ENCODE measurements at regions not wholly inside any gene's neighbourhood (a gene's known extent, or its start where the extent isn't known, plus 50 kb on each side); places are given as distances from the start of the nearest gene placed in this dataset.

DNA sequence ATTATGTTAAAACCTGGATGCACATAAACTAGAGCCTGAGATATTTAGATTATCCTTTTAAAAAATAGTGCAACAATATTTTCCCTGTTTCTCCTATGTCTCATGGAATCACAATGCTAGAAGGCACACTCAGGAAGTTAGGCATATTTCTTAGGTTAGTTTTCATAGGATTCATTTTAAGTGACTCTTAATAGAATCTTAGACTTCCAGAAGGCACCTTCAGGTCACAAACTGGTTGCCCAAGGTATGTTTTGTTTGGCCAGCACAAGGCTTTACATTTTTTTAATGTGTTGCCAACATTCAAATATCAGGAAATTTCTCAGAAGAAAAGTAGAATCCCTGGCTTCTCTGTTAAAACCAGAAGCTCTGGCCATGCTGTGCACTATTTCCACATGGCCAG is 129.3 kb downstream of the LNPK start:
- in situ Hi-C loops (cut with HindIII; ENCODE audit: low pct_unique_long_range_greater_than_20kb, low sequenced_read_pairs) = no loop called here
- no peak for DNase-seq (ENCODE audit: low read depth in 1 of 2, low spot score in 1 of 2)
- TF ChIP-seq JUND (IDR thresholded peaks at IDR 0.05; ENCODE audit: low read depth) = no peak

- in situ Hi-C loops (cut with HindIII; ENCODE audit: low pct_unique_long_range_greater_than_20kb, low sequenced_read_pairs) = no loop called here
Observed at GRCh38 chr2:175872005-175872348, 130.1 kb downstream of the LNPK start.

GRCh38 chr2:175871331-175872004 is 130.6 kb downstream of the LNPK start:
- DNase-seq (ENCODE audit: low read depth in 1 of 2, low spot score in 1 of 2) = no peak
- in situ Hi-C loops (cut with HindIII; ENCODE audit: low pct_unique_long_range_greater_than_20kb, low sequenced_read_pairs) = no loop called here
- TF ChIP-seq JUND (IDR thresholded peaks at IDR 0.05; ENCODE audit: low read depth) = no peak

More at GRCh38 chr2:175872005-175872348, 130.1 kb downstream of the LNPK start:
- DNase-seq (ENCODE audit: low read depth in 1 of 2, low spot score in 1 of 2) = no peak
- TF ChIP-seq JUND (IDR thresholded peaks at IDR 0.05; ENCODE audit: low read depth) = no peak

GRCh38 chr2:175865716-175866115 is 136.4 kb downstream of the LNPK start:
- in situ Hi-C loops (cut with HindIII; ENCODE audit: low pct_unique_long_range_greater_than_20kb, low sequenced_read_pairs) = no loop called here
- TF ChIP-seq JUND (IDR thresholded peaks at IDR 0.05; ENCODE audit: low read depth) = no peak
- no peak for DNase-seq (ENCODE audit: low read depth in 1 of 2, low spot score in 1 of 2)

- in situ Hi-C loops (cut with HindIII; ENCODE audit: low pct_unique_long_range_greater_than_20kb, low sequenced_read_pairs) = no loop called here
- TF ChIP-seq JUND (IDR thresholded peaks at IDR 0.05; ENCODE audit: low read depth) = no peak
- peak in 1 of 2 experiments; percentile 13 for DNase-seq (ENCODE audit: low read depth in 1 of 2, low spot score in 1 of 2)
Observed at GRCh38 chr2:175864137-175864850, 137.8 kb downstream of the LNPK start.

DNA sequence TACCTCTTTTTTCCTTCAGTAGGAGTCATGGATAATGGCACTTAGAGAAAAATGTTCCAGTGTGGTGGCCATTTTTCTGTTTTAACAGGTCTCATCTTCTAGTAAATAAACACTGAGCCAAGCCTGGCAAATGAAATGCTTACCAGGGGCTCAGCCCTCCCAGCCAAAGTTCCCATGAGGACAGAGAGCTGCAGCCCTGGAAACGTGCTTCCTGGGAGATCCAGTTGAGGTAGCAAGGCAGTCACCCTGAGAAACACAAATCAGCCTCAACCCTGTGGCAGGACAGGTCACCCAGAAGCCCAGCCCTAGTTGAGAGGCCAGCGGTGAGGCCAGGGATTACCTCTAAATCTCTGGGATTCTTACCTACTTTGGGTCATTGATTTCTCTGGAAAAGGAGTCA is 140.1 kb downstream of the LNPK start:
- in situ Hi-C loops (cut with HindIII; ENCODE audit: low pct_unique_long_range_greater_than_20kb, low sequenced_read_pairs) = no loop called here
- no peak for TF ChIP-seq JUND (IDR thresholded peaks at IDR 0.05; ENCODE audit: low read depth)
- no peak for DNase-seq (ENCODE audit: low read depth in 1 of 2, low spot score in 1 of 2)

GRCh38 chr2:175855794-175856453 is 146.1 kb downstream of the LNPK start:
- no peak for DNase-seq (ENCODE audit: low read depth in 1 of 2, low spot score in 1 of 2)
- in situ Hi-C loops (cut with HindIII; ENCODE audit: low pct_unique_long_range_greater_than_20kb, low sequenced_read_pairs) = no loop called here
- TF ChIP-seq JUND (IDR thresholded peaks at IDR 0.05; ENCODE audit: low read depth) = no peak

DNA sequence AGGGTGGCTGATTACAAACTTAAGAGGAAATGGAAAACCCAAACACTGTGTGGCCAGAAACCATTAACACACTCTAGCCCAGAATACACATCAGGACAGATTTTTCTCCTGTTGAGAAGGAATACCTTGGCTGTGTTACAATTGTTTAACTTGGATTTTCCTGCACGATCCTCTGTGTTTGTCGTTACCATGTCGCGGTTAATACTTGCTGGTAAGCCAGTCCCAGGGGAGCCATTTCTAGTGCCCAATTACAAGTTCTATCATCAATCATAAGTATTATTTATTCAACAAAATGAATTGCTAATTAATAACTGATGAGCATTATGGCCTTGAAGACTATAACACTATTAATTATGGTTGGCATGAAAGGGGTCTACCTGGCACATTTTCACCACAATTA is 146.8 kb downstream of the LNPK start:
- DNase-seq (ENCODE audit: low read depth in 1 of 2, low spot score in 1 of 2) = no peak
- in situ Hi-C loops (cut with HindIII; ENCODE audit: low pct_unique_long_range_greater_than_20kb, low sequenced_read_pairs) = no loop called here
- no peak for TF ChIP-seq JUND (IDR thresholded peaks at IDR 0.05; ENCODE audit: low read depth)

- TF ChIP-seq JUND (IDR thresholded peaks at IDR 0.05; ENCODE audit: low read depth) = no peak
- in situ Hi-C loops (cut with HindIII; ENCODE audit: low pct_unique_long_range_greater_than_20kb, low sequenced_read_pairs) = no loop called here
- DNase-seq (ENCODE audit: low read depth in 1 of 2, low spot score in 1 of 2) = no peak
Observed at GRCh38 chr2:175854665-175855064, 147.4 kb downstream of the LNPK start.

DNA sequence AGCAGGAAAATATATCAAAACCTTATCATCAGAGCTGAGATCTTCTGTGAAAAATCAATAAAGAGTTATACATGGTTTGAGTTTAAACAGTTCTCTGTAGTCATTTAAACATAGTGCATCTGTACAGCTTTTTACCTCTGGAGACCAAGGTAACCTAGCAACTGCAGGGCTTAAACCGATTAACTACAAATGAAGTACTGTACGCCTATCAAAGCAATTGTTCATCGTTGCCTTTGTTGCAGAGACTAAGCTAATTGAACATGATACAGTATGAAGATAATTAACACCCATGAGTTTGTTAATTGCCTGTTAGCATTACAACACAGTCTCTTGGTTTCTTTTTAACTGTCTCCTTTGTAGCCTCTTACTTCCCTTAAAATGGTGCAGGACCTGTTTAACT is 147.9 kb downstream of the LNPK start:
- in situ Hi-C loops (cut with HindIII; ENCODE audit: low pct_unique_long_range_greater_than_20kb, low sequenced_read_pairs) = no loop called here
- TF ChIP-seq JUND (IDR thresholded peaks at IDR 0.05; ENCODE audit: low read depth) = no peak
- DNase-seq (ENCODE audit: low read depth in 1 of 2, low spot score in 1 of 2) = no peak

GRCh38 chr2:175853616-175853890 is 148.5 kb downstream of the LNPK start:
- in situ Hi-C loops (cut with HindIII; ENCODE audit: low pct_unique_long_range_greater_than_20kb, low sequenced_read_pairs) = no loop called here
- no peak for TF ChIP-seq JUND (IDR thresholded peaks at IDR 0.05; ENCODE audit: low read depth)
- DNase-seq (ENCODE audit: low read depth in 1 of 2, low spot score in 1 of 2) = no peak

DNA sequence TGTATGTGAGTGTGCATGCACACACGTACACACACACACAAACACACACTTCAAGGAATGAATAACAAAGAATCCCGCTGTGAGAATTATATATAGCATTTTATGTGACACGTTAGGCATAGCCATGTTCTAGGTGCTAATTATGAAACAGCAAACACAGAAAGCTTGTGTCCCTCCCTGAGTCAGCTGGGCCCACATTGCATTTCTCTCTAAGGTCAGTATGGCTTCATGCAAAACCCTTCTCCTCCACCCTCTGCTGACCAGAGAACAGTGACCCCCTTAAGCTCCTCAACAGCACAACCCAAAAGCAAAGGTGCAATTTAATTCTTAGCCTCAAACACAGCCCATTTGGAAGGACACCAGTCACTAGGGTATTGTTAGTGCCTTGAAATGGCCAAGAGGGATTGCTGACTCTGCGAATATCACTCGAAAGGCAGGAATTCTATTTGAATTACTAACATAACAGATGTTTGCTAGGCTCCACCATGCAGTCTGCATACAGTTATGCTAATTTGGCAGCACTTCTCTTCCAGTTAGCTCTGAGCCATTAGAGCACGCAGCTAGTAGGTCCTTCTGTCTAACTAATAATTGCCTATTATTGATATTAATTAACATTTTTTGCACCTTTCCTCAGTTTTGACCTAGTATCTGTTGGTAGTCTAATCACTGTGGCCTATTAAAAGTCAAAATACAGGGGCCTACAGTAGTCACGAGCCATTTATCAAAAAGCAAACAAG is 149.0 kb downstream of the LNPK start:
- no peak for TF ChIP-seq JUND (IDR thresholded peaks at IDR 0.05; ENCODE audit: low read depth)
- in situ Hi-C loops (cut with HindIII; ENCODE audit: low pct_unique_long_range_greater_than_20kb, low sequenced_read_pairs) = no loop called here
- DNase-seq (ENCODE audit: low read depth in 1 of 2, low spot score in 1 of 2) = no peak

- in situ Hi-C loops (cut with HindIII; ENCODE audit: low pct_unique_long_range_greater_than_20kb, low sequenced_read_pairs) = no loop called here
- DNase-seq (ENCODE audit: low read depth in 1 of 2, low spot score in 1 of 2) = no peak
- TF ChIP-seq JUND (IDR thresholded peaks at IDR 0.05; ENCODE audit: low read depth) = no peak
Observed at GRCh38 chr2:175847128-175847527, 154.9 kb downstream of the LNPK start.

Measured in T47D (cell line).